Osteocyte (in vitro differentiated cells): ENCODE measurements at regions not wholly inside any gene's neighbourhood (a gene's known extent, or its start where the extent isn't known, plus 50 kb on each side); places are given as distances from the start of the nearest gene placed in this dataset.

Experiments
- DNase-seq: peaks from one replicate; pipeline ENCODE4 v3.0.0; 2021; ENCODE audit warnings: mixed read lengths; ENCODE audit not compliant: unreplicated experiment; ENCODE audit errors: extremely low spot score
- H3K27ac Mint-ChIP-seq: one replicate; pipeline ENCODE4 v1.8.0; 2021; ENCODE audit warnings: mild to moderate bottlenecking, mixed read lengths; ENCODE audit not compliant: unreplicated experiment
- H3K27me3 Mint-ChIP-seq: one replicate; pipeline ENCODE4 v1.8.0; 2021; ENCODE audit warnings: mixed read lengths; ENCODE audit not compliant: unreplicated experiment
- H3K36me3 Mint-ChIP-seq: one replicate; pipeline ENCODE4 v1.8.0; 2021; ENCODE audit warnings: mixed read lengths; ENCODE audit not compliant: unreplicated experiment
- H3K4me1 Mint-ChIP-seq: one replicate; pipeline ENCODE4 v1.8.0; 2021; ENCODE audit warnings: mixed read lengths; ENCODE audit not compliant: unreplicated experiment
- H3K4me3 Mint-ChIP-seq: one replicate; pipeline ENCODE4 v1.8.0; 2021; ENCODE audit warnings: mild to moderate bottlenecking, moderate library complexity, mixed read lengths; ENCODE audit not compliant: unreplicated experiment
- H3K9me3 Mint-ChIP-seq: one replicate; pipeline ENCODE4 v1.8.0; 2021; ENCODE audit warnings: mixed read lengths; ENCODE audit not compliant: unreplicated experiment
- TF ChIP-seq, protein P1 (sequence below): fragments of 200-600 bp; sonication (generic); IDR thresholded peaks from 2 replicates; pipeline ENCODE4 v1.5.0; 2021; ENCODE audit warnings: antibody characterized with exemption, mild to moderate bottlenecking, moderate library complexity

DNA sequence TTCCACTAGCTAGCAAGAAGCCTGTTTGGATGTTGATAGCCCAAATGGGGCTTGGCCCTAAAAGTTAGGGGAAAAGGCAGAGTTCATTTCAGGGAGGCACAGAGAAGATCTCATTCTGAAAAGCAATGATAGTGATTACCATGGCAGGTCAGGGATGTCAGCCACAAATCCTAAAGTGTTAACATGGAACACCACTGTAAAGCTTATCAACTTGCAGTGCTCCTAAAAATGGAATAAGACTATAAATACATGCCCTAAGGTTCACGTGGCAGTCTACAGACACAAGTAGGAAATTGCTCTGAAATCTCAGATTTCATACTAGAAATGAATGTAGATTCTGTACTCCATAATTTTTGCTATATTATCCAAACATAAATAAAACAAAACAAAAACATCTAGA lies 280.0 kb upstream of the E2F7 start:
- no peaks in the 10 kb centered on the region for H3K36me3 Mint-ChIP-seq
- no peak for DNase-seq
- no peaks in the 10 kb centered on the region for H3K9me3 Mint-ChIP-seq
- H3K27ac Mint-ChIP-seq: no peak overlapping the region
- no peaks in the 10 kb centered on the region for H3K4me1 Mint-ChIP-seq
- H3K27me3 Mint-ChIP-seq: peaks cover 19% of the 10 kb centered on the region
- no peak overlapping the region for H3K4me3 Mint-ChIP-seq
- TF ChIP-seq, protein P1, sequence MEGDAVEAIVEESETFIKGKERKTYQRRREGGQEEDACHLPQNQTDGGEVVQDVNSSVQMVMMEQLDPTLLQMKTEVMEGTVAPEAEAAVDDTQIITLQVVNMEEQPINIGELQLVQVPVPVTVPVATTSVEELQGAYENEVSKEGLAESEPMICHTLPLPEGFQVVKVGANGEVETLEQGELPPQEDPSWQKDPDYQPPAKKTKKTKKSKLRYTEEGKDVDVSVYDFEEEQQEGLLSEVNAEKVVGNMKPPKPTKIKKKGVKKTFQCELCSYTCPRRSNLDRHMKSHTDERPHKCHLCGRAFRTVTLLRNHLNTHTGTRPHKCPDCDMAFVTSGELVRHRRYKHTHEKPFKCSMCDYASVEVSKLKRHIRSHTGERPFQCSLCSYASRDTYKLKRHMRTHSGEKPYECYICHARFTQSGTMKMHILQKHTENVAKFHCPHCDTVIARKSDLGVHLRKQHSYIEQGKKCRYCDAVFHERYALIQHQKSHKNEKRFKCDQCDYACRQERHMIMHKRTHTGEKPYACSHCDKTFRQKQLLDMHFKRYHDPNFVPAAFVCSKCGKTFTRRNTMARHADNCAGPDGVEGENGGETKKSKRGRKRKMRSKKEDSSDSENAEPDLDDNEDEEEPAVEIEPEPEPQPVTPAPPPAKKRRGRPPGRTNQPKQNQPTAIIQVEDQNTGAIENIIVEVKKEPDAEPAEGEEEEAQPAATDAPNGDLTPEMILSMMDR: no peak

DNA sequence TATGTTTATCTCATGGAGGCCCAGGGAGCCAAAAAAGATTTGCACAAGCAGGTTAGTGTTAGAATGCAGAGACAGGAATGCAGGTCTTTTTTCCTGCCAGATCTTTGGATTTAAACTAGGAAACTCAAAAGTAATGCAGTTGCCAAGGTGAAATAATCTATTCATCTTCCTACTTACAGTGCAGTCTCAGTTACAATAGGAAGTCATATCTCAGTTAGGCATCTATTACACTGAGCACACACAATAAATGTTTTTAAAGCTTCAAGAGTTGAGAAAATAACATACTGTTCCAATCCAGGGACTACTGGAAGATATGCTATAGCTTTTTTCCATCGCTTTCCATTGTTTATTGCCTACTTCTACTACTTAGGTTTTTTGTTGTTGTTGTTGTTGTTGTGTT lies 279.3 kb upstream of the E2F7 start:
- H3K27ac Mint-ChIP-seq: no peak overlapping the region
- peaks cover 14% of the 10 kb centered on the region for H3K27me3 Mint-ChIP-seq
- no peaks in the 10 kb centered on the region for H3K36me3 Mint-ChIP-seq
- H3K4me1 Mint-ChIP-seq: no peaks in the 10 kb centered on the region
- no peaks in the 10 kb centered on the region for H3K9me3 Mint-ChIP-seq
- DNase-seq: no peak
- TF ChIP-seq, protein P1: no peak
- no peak overlapping the region for H3K4me3 Mint-ChIP-seq

- Mint-ChIP-seq H3K36me3 (no peaks in the 10 kb centered on the region), H3K27ac (no peak overlapping the region), H3K4me1 (no peaks in the 10 kb centered on the region), H3K27me3 (peaks cover 12% of the 10 kb centered on the region), H3K4me3 (no peak overlapping the region), H3K9me3 (no peaks in the 10 kb centered on the region)
- TF ChIP-seq, protein P1: no peak
- DNase-seq: no peak
Measured at GRCh38 chr12:77343291-77343690, 277.9 kb upstream of the E2F7 start.

DNA sequence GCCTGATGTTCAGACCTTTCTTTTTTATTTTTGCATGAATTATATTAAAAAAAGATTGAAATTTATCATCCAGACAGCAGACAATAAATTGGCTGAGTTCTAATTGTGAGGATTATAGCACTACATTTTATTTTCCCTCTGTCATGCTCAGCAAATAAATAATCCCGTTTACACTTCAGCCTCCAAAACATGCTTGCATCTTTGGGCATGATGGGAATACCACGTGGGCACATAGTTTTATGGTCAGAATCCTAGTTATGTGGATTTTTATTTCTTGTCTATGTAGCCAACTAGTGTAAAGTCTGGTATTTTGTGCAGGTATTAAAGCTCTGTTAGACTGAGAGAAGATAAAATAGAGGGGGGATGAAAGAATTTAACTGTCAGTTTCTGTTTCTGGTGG lies 276.9 kb upstream of the E2F7 start:
- H3K4me3 Mint-ChIP-seq: no peak overlapping the region
- H3K27me3 Mint-ChIP-seq: peaks cover 12% of the 10 kb centered on the region

GRCh38 chr12:77339610-77340009 lies 274.2 kb upstream of the E2F7 start:
- H3K36me3 Mint-ChIP-seq: no peaks in the 10 kb centered on the region
- H3K4me1 Mint-ChIP-seq: no peaks in the 10 kb centered on the region
- no peak overlapping the region for H3K27ac Mint-ChIP-seq
- H3K4me3 Mint-ChIP-seq: no peak overlapping the region
- TF ChIP-seq, protein P1: no peak
- H3K9me3 Mint-ChIP-seq: no peaks in the 10 kb centered on the region
- DNase-seq: no peak
- peaks cover 9% of the 10 kb centered on the region for H3K27me3 Mint-ChIP-seq

More for the DNA sequence above, 276.9 kb upstream of the E2F7 start:
- no peak overlapping the region for H3K27ac Mint-ChIP-seq
- no peak for DNase-seq
- H3K36me3 Mint-ChIP-seq: no peaks in the 10 kb centered on the region
- TF ChIP-seq, protein P1: no peak
- no peaks in the 10 kb centered on the region for H3K9me3 Mint-ChIP-seq
- H3K4me1 Mint-ChIP-seq: no peaks in the 10 kb centered on the region
